Heart right ventricle (tissue), 16 donors: ENCODE measurements at regions not wholly inside any gene's neighbourhood (a gene's known extent, or its start where the extent isn't known, plus 50 kb on each side); places are given as distances from the start of the nearest gene placed in this dataset.

Experiments
- ATAC-seq, 8 donors: fragments of 200-7000 bp; cut with Tn5 transposase; one replicate each; pipeline ENCODE4 v1.9.1; 2020; ENCODE audit warnings: mild to moderate bottlenecking in 8 of 8, moderate library complexity in 8 of 8, moderate number of reproducible peaks in 1 of 8
- DNase-seq, 2 donors: peaks; one replicate each; pipeline ENCODE4 v3.0.0-alpha.2; 2020
- H3K27ac ChIP-seq, 10 donors: fragments of 200-600 bp; sonication (generic) in 2 of 10; one replicate each; pipeline versions ENCODE4 v1.5.0 to v1.8.0; 2020 to 2022; ENCODE audit warnings: mild to moderate bottlenecking in 3 of 10
- H3K27me3 ChIP-seq, 7 donors: fragments of 200-600 bp; one replicate each; pipeline ENCODE4 v1.8.0; 2021 to 2022; ENCODE audit warnings: mild to moderate bottlenecking in 2 of 7
- H3K36me3 ChIP-seq, 9 donors: fragments of 200-600 bp; sonication (generic) in 1 of 9; one replicate each; pipeline versions ENCODE4 v1.5.0 to v1.8.0; 2020 to 2022; ENCODE audit warnings: mild to moderate bottlenecking in 2 of 9
- H3K4me1 ChIP-seq, 9 donors: fragments of 200-600 bp; sonication (generic) in 1 of 9; one replicate each; pipeline versions ENCODE4 v1.5.0 to v1.8.0; 2020 to 2022; ENCODE audit warnings: mild to moderate bottlenecking in 4 of 9
- H3K4me3 ChIP-seq, 10 donors: fragments of 200-600 bp; sonication (generic) in 2 of 10; one replicate each; pipeline versions ENCODE4 v1.5.0 to v1.8.0; 2020 to 2022; ENCODE audit warnings: mild to moderate bottlenecking in 7 of 10, moderate library complexity in 2 of 10
- H3K9me3 ChIP-seq, 11 donors: fragments of 200-600 bp in 10 of 11; sonication (generic) in 2 of 11; one replicate each; pipeline versions ENCODE4 v1.5.0 to v1.8.0; 2013 to 2022; ENCODE audit warnings: mild to moderate bottlenecking in 2 of 11, control low read depth in 1 of 11, moderate library complexity in 1 of 11
- WGBS, 2 donors: extraction: QIAGEN DNeasy Blood & Tissue Kit; methylation state at CpG; one replicate each; pipeline ENCODE4 v1.1.7; 2013; ENCODE audit warnings: inconsistent platforms in 1 of 2; 5-methylcytosine and 5-hydroxymethylcytosine counted together
- intact Hi-C, 10 donors: fragments of 100-400 bp; cut with DNase I; formaldehyde crosslinking; loops; one replicate each; pipeline versions ENCODE4 v1.11.1 to v1.14.2; 2022
- TF ChIP-seq, protein P1 (sequence below), 9 donors: fragments of 200-600 bp; sonication (generic) in 2 of 9; IDR thresholded peaks; one replicate each; pipeline versions ENCODE4 v1.5.0 to v1.8.0; 2021 to 2022; ENCODE audit warnings: antibody characterized with exemption in 9 of 9, mild to moderate bottlenecking in 5 of 9, moderate library complexity in 1 of 9
- donor health status: Arrhythmogenic right ventricular cardiomyopathy.
- donor health status: ischemic (EF 13 %, LVEDD 7.1; RV severe dilation, severe dysfunction).
- donor health status: healthy with polysubstance abuse.
- donor health status: DM: no; HTN: yes; CAD: no.
- donor health status: DM: no; HTN: no; CAD: no.
- donor health status: ischemic (EF 25% LVEDD 6.9; RV normal size, moderate dysfunction).
- donor health status: ischemic (EF 25% LVEDD 5.7; RV mildly dilated, moderate dysfunction).
- donor health status: healthy.
- donor health status: DM: yes; HTN: yes; CAD: no.
- donor health status: Ischemic cardiomyopathy.
- donor health status: ischemic (EF 35%, LVEDD 5.7; RV mildly dilated, moderate dysfunction).
- donor health status: nonischemic (EF 11% LVEDD 7.7; RV severe dilation, severe dysfunction).
- donor health status: DM: yes; HTN: yes; CAD: no.
- donor health status: PGD.
- donor health status: ischemic (EF 29% LVEDD 5.4; RV normal size, mild dysfunction).
- donor health status: nonischemic (EF 23%, LVEDD 6.1; RV moderate dilation, normal function).

DNA sequence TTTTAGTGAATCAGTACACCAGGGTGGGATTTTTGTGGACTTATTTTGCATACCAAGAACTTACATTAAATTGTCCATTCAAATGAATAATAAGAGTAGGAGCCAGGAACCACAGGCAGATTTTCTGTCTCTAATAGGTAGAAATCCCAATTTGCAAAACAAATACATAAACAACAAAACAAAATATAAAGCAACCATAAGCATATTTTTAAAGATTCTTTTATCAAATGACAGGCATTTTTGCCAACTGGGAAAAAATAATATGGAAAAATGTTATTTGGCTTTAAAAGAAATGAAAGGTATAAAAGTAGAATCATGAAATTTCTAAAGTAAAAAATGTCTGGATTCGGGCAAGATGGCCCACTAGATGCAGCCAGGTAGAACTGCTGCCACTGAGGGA lies 71.2 kb upstream of the PDE7B start:
- Histone ChIP-seq H3K27ac (no peak overlapping the region), H3K36me3 (no peaks in the 10 kb centered on the region), H3K9me3 (no peaks in the 10 kb centered on the region), H3K4me3 (no peak overlapping the region), H3K4me1 (no peaks in the 10 kb centered on the region), H3K27me3 (no peaks in the 10 kb centered on the region)
- ATAC-seq (no peak), DNase-seq (no peak)
- TF ChIP-seq, protein P1, sequence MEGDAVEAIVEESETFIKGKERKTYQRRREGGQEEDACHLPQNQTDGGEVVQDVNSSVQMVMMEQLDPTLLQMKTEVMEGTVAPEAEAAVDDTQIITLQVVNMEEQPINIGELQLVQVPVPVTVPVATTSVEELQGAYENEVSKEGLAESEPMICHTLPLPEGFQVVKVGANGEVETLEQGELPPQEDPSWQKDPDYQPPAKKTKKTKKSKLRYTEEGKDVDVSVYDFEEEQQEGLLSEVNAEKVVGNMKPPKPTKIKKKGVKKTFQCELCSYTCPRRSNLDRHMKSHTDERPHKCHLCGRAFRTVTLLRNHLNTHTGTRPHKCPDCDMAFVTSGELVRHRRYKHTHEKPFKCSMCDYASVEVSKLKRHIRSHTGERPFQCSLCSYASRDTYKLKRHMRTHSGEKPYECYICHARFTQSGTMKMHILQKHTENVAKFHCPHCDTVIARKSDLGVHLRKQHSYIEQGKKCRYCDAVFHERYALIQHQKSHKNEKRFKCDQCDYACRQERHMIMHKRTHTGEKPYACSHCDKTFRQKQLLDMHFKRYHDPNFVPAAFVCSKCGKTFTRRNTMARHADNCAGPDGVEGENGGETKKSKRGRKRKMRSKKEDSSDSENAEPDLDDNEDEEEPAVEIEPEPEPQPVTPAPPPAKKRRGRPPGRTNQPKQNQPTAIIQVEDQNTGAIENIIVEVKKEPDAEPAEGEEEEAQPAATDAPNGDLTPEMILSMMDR (IDR thresholded peaks at IDR 0.05): no peak
- intact Hi-C loops: no loop called here
- 94 to 97% methylated on average over 1 of the region's 1 CpG for WGBS, 2 donors

DNA sequence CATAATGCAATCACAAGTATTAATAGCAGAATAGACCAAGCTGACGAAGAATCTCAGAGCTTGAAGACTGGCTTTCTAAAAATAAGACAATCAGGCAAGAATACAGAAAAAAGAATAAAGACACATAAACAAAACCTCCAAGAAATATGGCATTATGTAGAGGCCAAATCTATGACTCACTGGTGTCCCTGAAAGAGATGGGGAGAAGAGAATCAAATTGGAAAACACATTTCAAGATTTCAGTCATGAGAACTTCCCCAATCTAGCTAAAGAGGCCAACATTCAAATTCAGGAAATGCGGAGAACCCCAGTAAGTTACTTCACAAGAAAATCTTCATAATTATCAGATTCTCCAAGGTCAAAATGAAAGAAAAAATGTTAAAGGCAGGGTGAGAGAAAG lies 69.0 kb upstream of the PDE7B start:
- intact Hi-C loops: no loop called here
- no peak for ATAC-seq
- Histone ChIP-seq H3K4me3 (no peak overlapping the region), H3K9me3 (no peaks in the 10 kb centered on the region), H3K4me1 (no peaks in the 10 kb centered on the region), H3K36me3 (no peaks in the 10 kb centered on the region), H3K27me3 (no peaks in the 10 kb centered on the region), H3K27ac (no peak overlapping the region)
- 93 to 96% methylated on average over 2 of the region's 2 CpGs for WGBS, 2 donors
- TF ChIP-seq, protein P1 (IDR thresholded peaks at IDR 0.05): no peak
- no peak for DNase-seq

DNA sequence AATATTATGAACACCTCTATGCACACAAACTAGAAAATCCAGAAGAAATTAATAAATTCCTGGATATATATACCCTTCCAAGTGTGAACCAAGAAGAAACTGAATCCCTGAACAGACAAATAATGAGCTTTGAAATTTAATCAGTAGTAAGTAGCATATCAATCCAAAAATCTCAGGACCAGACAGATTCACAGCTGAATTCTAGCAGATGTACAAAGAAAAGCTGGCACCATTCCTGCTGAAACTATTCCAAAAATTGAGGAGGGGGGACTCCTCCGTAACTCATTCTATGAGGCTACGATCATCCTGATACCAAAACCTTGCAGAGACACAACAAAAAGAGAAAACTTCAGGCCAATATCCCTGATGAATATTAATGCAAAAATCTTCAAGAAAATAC lies 67.0 kb upstream of the PDE7B start:
- Histone ChIP-seq H3K27me3 (no peaks in the 10 kb centered on the region), H3K4me1 (no peaks in the 10 kb centered on the region), H3K27ac (no peak overlapping the region), H3K4me3 (no peak overlapping the region), H3K9me3 (no peaks in the 10 kb centered on the region), H3K36me3 (no peaks in the 10 kb centered on the region)
- TF ChIP-seq, protein P1 (IDR thresholded peaks at IDR 0.05): no peak
- no peak for DNase-seq
- 87 to 96% methylated on average over 2 of the region's 2 CpGs for WGBS, 2 donors
- no peak for ATAC-seq
- intact Hi-C loops: no loop called here

DNA sequence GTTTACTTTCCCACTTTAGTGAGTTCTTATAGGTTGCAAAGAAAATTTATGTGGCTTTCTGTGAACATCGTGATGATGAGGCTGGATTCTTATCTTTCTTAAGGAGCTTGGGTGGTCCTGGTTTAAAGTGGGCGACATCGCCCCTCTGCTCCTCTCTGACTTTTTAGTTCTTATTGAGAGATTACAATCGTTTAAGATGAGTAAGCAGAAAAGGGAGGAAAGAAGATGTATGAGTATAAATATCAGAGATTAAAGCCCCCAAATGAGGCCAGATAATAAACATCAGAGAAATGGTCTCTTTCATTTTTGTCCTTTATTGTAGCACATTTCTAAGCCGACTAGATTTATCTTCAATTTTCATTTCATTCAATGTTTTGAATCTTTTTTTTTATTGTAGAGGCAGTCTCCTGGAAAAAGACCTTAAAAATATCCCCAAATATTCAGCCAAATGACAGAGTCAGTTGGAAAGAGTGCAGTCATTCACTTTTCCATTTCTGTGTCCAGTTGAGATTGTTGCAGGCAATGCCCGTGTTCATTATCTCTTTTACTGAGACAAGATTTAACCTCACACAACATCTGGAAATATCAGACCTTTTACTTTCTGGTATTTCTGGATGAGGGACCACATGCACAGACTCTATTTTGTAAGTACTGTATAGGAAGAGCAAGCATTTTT lies 62.0 kb upstream of the PDE7B start:
- ATAC-seq (no peak), DNase-seq (no peak)
- H3K36me3 ChIP-seq: no peaks in the 10 kb centered on the region
- no peaks in the 10 kb centered on the region for H3K9me3 ChIP-seq
- H3K4me1 ChIP-seq: no peaks in the 10 kb centered on the region
- TF ChIP-seq, protein P1 (IDR thresholded peaks at IDR 0.05): no peak
- intact Hi-C loops: no loop called here
- H3K4me3 ChIP-seq: no peak overlapping the region
- no peaks in the 10 kb centered on the region for H3K27me3 ChIP-seq
- whole genome bisulfite sequencing, 2 donors: 62 to 67% methylated on average over 6 of the region's 6 CpGs
- H3K27ac ChIP-seq: peak overlapping the region in 1 of 10 donors; percentile 24
